GM06990 (cell line): ENCODE measurements at regions not wholly inside any gene's neighbourhood (a gene's known extent, or its start where the extent isn't known, plus 50 kb on each side); places are given as distances from the start of the nearest gene placed in this dataset.
"Not testable (repeated sequence)": the region's sequence is repeated elsewhere in the genome, so short reads cannot be mapped to it uniquely, and the experiment has no call there.

ENCODE experiments used
- DNase-seq: peaks from one replicate; pipeline ENCODE4 v3.0.0-alpha.2; 2011; ENCODE audit not compliant: insufficient read length; ENCODE audit errors: extremely low read depth
- H3K27me3 ChIP-seq: replicated peaks from 2 replicates; pipeline ENCODE4 v1.6.0; 2011; ENCODE audit warnings: low read length; ENCODE audit not compliant: control insufficient read depth, insufficient read depth
- H3K36me3 ChIP-seq: 2 replicates; pipeline ENCODE4 v1.5.1; 2011; ENCODE audit warnings: low read length; ENCODE audit not compliant: control insufficient read depth, insufficient read depth
- H3K4me3 ChIP-seq: replicated peaks from 2 replicates; pipeline ENCODE4 v1.5.1; 2011; ENCODE audit warnings: low read depth, mild to moderate bottlenecking, control low read depth, low read length
- TF ChIP-seq, protein P1 (sequence below): IDR thresholded peaks from 2 replicates; pipeline ENCODE4 v1.5.1; 2011; ENCODE audit warnings: low read length, control low read depth, mild to moderate bottlenecking, inconsistent platforms; ENCODE audit not compliant: insufficient read depth, poor library complexity, severe bottlenecking

GRCh38 chr6:111943266-111943665 lies 70.0 kb upstream of the FYN start:
- no peak overlapping the region for H3K4me3 ChIP-seq
- TF ChIP-seq, protein P1, sequence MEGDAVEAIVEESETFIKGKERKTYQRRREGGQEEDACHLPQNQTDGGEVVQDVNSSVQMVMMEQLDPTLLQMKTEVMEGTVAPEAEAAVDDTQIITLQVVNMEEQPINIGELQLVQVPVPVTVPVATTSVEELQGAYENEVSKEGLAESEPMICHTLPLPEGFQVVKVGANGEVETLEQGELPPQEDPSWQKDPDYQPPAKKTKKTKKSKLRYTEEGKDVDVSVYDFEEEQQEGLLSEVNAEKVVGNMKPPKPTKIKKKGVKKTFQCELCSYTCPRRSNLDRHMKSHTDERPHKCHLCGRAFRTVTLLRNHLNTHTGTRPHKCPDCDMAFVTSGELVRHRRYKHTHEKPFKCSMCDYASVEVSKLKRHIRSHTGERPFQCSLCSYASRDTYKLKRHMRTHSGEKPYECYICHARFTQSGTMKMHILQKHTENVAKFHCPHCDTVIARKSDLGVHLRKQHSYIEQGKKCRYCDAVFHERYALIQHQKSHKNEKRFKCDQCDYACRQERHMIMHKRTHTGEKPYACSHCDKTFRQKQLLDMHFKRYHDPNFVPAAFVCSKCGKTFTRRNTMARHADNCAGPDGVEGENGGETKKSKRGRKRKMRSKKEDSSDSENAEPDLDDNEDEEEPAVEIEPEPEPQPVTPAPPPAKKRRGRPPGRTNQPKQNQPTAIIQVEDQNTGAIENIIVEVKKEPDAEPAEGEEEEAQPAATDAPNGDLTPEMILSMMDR = no peak
- H3K36me3 ChIP-seq = no peaks in the 10 kb centered on the region
- H3K27me3 ChIP-seq = no peaks in the 10 kb centered on the region
- DNase-seq = no peak

DNA sequence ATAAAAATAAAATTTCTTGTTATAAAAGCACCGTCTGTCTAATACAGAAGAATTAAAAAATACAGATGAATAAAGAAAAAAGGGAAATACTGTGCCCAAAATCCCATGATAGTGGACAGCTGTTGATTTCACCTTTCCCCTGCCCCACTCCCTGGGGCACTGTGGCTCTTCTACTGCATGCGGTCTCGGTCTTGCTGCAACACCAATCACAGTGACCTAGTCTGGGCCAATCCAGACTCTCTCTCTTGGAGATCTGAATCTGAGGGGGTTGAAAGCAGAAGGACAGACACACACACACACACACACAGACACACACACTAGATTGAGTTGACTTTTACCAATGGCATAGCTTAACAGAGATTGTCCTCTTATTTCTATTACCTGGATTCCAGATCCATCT lies 70.5 kb upstream of the FYN start:
- Histone ChIP-seq H3K27me3 (no peaks in the 10 kb centered on the region), H3K36me3 (no peaks in the 10 kb centered on the region), H3K4me3 (no peak overlapping the region)
- DNase-seq = no peak
- TF ChIP-seq, protein P1 = no peak

DNA sequence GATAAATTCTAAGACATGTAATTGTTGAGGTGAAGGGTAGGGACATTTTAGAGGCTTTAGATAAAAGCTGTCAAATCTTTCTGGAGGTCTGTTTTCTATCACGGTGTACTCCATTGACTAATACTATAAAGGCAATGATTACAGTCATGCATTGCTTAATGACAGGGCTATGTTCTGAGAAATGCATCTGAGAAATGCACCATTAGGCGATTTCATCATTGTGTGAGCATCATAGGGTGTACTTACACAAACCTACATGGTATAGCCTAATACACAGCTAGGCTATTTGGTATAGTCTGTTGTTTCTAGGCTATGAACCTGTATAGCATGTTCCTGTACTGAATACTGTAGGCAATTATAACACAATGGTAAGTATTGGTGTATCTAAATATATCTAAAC lies 71.3 kb upstream of the FYN start:
- TF ChIP-seq, protein P1 = no peak
- Histone ChIP-seq H3K4me3 (no peak overlapping the region), H3K36me3 (no peaks in the 10 kb centered on the region), H3K27me3 (no peaks in the 10 kb centered on the region)
- no peak for DNase-seq

DNA sequence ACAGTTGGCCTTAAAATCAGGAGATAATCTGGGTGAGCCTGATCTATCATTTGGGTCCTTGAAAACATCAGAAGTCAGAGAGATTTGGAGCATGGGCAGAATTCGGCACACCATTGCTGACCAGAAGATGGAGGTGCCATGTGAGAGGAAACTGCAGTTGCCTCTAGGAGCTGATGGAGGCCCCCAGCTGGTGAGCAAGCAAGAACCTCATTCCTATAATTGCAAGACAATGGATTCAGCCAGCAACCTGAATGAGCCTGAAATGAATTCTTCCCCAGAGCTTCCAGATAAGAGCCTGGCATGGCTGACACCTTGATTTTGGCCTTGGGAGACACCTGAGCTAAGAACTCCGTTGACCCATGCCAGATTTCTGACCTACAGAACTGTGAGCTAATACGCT lies 76.3 kb upstream of the FYN start:
- TF ChIP-seq, protein P1 = no peak
- Histone ChIP-seq H3K4me3 (no peak overlapping the region), H3K27me3 (no peaks in the 10 kb centered on the region), H3K36me3 (no peaks in the 10 kb centered on the region)
- no peak for DNase-seq

GRCh38 chr6:111949984-111950383 lies 76.7 kb upstream of the FYN start:
- not testable (repeated sequence) for H3K27me3 ChIP-seq, H3K4me3 ChIP-seq, H3K36me3 ChIP-seq, DNase-seq

DNA sequence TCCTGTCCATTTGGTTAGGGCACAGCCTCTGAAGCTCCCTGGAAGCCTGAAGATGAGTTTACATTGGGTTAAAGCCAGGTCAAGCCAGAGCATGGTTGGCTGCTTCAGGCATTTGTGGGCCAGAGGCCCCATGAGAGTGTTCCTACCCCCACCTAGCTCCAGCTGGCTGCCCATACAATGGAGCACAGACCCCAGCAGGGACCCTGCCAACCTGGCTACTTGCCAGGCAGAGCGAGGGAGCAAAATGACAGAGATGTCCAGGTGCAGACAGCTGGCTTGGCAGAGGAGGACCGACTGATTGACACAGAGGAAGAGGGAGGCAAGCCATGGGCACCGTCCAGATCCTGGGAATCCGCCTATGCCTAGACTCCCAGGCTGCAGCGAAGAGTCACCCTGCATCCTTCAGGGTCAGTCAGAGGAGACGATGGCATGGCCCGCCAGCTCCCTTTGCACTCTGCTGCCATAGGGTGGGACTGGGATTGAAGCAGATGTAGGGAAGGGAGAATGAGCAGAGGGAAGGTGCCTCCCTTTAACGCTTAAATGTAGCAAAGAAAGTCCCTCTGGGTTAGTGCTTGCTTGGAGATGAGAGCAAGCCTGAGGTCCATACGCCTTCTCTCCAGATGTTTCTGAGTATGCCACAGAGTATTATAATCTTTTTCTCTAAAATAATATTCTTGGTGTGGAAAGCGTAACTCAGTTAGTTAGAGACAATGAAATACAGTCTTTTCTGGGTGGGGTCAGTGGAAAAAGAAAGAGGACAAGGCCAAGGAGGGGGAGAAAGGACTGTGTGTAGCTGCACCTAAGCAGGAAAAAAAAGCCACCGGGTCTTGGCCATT lies 77.6 kb upstream of the FYN start:
- Histone ChIP-seq H3K4me3 (no peak overlapping the region), H3K36me3 (no peaks in the 10 kb centered on the region), H3K27me3 (no peaks in the 10 kb centered on the region)
- DNase-seq = no peak
- TF ChIP-seq, protein P1 = no peak
